H1 (cell line): ENCODE measurements at regions not wholly inside any gene's neighbourhood (a gene's known extent, or its start where the extent isn't known, plus 50 kb on each side); places are given as distances from the start of the nearest gene placed in this dataset.

Experiments used
- CTCF ChIA-PET: fragments of 300-600 bp; sonication (Branson Sonifier 250); formaldehyde crosslinking; loops from one replicate; lab custom pipeline; 2021; ENCODE audit not compliant: partially characterized antibody; lab: Charles Lee
- POLR2A ChIA-PET: fragments of 300-600 bp; sonication (Branson Sonifier 250); formaldehyde crosslinking; loops from one replicate; lab custom pipeline; 2021; ENCODE audit warnings: inconsistent platforms; ENCODE audit not compliant: partially characterized antibody; lab: Charles Lee
- DNase-seq, 2 experiments: peaks; one replicate each; pipeline versions ENCODE4 v3.0.0 to v3.0.0-alpha.2; 2010 to 2022; ENCODE audit warnings: low spot score in 2 of 2, low read depth in 1 of 2, mixed read lengths in 1 of 2
- FAIRE-seq: peaks from 2 replicates; lab custom pipeline; 2011; peaks lifted over from hg19 to GRCh38; lab: Jason Lieb, UNC
- H2AFZ ChIP-seq: 2 replicates; pipeline ENCODE4 v1.8.1; 2012; ENCODE audit warnings: low read length, inconsistent platforms
- H2AK5ac ChIP-seq: 2 replicates; pipeline ENCODE4 v1.6.1; 2013; ENCODE audit warnings: low read depth, low read length
- H2BK120ac ChIP-seq: replicated peaks from 2 replicates; pipeline ENCODE3; 2013; ENCODE audit warnings: low read depth, low read length, inconsistent platforms
- H2BK12ac ChIP-seq: 2 replicates; pipeline ENCODE4 v1.6.1; 2013; ENCODE audit warnings: low read depth, low read length
- H2BK15ac ChIP-seq: 2 replicates; pipeline ENCODE4 v1.6.1; 2013; ENCODE audit warnings: low read length
- H2BK20ac ChIP-seq: 2 replicates; pipeline ENCODE4 v1.6.1; 2013; ENCODE audit warnings: low read length
- H2BK5ac ChIP-seq: 2 replicates; pipeline ENCODE4 v1.6.1; 2013; ENCODE audit warnings: low read depth, low read length
- H3K14ac ChIP-seq: 2 replicates; pipeline ENCODE4 v1.6.1; 2013; ENCODE audit warnings: inconsistent platforms; ENCODE audit not compliant: insufficient read length
- H3K18ac ChIP-seq: 2 replicates; pipeline ENCODE4 v1.6.1; 2013; ENCODE audit warnings: low read length; ENCODE audit errors: extremely low read depth
- H3K23ac ChIP-seq: 2 replicates; pipeline ENCODE4 v1.6.1; 2013; ENCODE audit warnings: inconsistent platforms; ENCODE audit not compliant: insufficient read length
- H3K23me2 ChIP-seq: 2 replicates; pipeline ENCODE4 v1.6.1; 2013; ENCODE audit warnings: low read depth, low read length
- H3K27ac ChIP-seq: 2 replicates; pipeline ENCODE4 v1.6.1; 2011; ENCODE audit warnings: low read depth, low read length, inconsistent platforms
- H3K27me3 ChIP-seq, 4 experiments: replicated peaks in 1 of 4; 1 replicate in 1 of 4; 2 replicates in 3 of 4; pipeline versions ENCODE4 v1.6.1 to v1.8.1; 2011 to 2013; ENCODE audit warnings: low read length in 3 of 4, mild to moderate bottlenecking in 3 of 4, inconsistent platforms in 2 of 4, mixed read lengths in 2 of 4, moderate library complexity in 1 of 4; ENCODE audit not compliant: control insufficient read depth in 3 of 4, insufficient read depth in 3 of 4; ENCODE audit errors: extremely low read depth in 1 of 4
- H3K36me3 ChIP-seq, 4 experiments: 2 replicates each; pipeline versions ENCODE4 v1.6.1 to v1.8.1; 2011 to 2013; ENCODE audit warnings: mild to moderate bottlenecking in 4 of 4, low read length in 3 of 4, moderate library complexity in 2 of 4, control low read depth in 1 of 4, inconsistent platforms in 1 of 4; ENCODE audit not compliant: insufficient read depth in 4 of 4, control insufficient read depth in 2 of 4
- H3K4ac ChIP-seq: replicated peaks from 2 replicates; pipeline ENCODE3; 2013; ENCODE audit warnings: low read length, low read depth, mixed read lengths, inconsistent platforms; ENCODE audit not compliant: insufficient read length
- H3K4me1 ChIP-seq, 4 experiments: replicated peaks in 1 of 4; 1 replicate in 1 of 4; 2 replicates in 3 of 4; pipeline versions ENCODE4 v1.6.1 to v1.8.1; 2011 to 2013; ENCODE audit warnings: low read length in 3 of 4, inconsistent platforms in 2 of 4, mixed read lengths in 1 of 4; ENCODE audit not compliant: insufficient read depth in 4 of 4, control insufficient read depth in 3 of 4
- H3K4me2 ChIP-seq, 2 experiments: 2 replicates each; pipeline versions ENCODE4 v1.6.1 to v1.8.1; 2011 to 2013; ENCODE audit warnings: low read depth in 2 of 2, low read length in 2 of 2, control low read depth in 1 of 2, inconsistent platforms in 1 of 2, mild to moderate bottlenecking in 1 of 2; ENCODE audit not compliant: insufficient read depth in 1 of 2
- H3K4me3 ChIP-seq, 4 experiments: fragments of 200-600, 300-600 bp in 1 of 4; sonication (generic), shearing (Covaris generic), sonication (Bioruptor Twin) in 1 of 4; 2 replicates each; pipeline versions ENCODE4 v1.5.1 to v1.8.1; 2011 to 2016; ENCODE audit warnings: low read length in 4 of 4, low read depth in 3 of 4, control low read depth in 2 of 4, inconsistent platforms in 2 of 4, mild to moderate bottlenecking in 2 of 4, mixed read lengths in 1 of 4, moderate library complexity in 1 of 4; ENCODE audit not compliant: insufficient read depth in 2 of 4; ENCODE audit errors: extremely low read depth in 1 of 4
- H3K56ac ChIP-seq: replicated peaks from 2 replicates; pipeline ENCODE3; 2013; ENCODE audit warnings: low read depth, mild to moderate bottlenecking, mixed read lengths, low read length, inconsistent platforms; ENCODE audit not compliant: insufficient read length
- H3K79me1 ChIP-seq: 2 replicates; pipeline ENCODE4 v1.6.1; 2013; ENCODE audit warnings: low read depth, low read length, control low read depth
- H3K79me2 ChIP-seq, 2 experiments: 2 replicates each; pipeline versions ENCODE4 v1.6.1 to v1.8.1; 2012 to 2013; ENCODE audit warnings: low read length in 2 of 2, mild to moderate bottlenecking in 2 of 2, inconsistent platforms in 1 of 2; ENCODE audit not compliant: insufficient read depth in 2 of 2, control insufficient read depth in 1 of 2
- H3K9ac ChIP-seq, 4 experiments: replicated peaks in 1 of 4; 1 replicate in 1 of 4; 2 replicates in 3 of 4; pipeline versions ENCODE4 v1.6.1 to v1.8.1; 2011 to 2013; ENCODE audit warnings: low read depth in 3 of 4, low read length in 3 of 4, control low read depth in 2 of 4, mild to moderate bottlenecking in 2 of 4, moderate library complexity in 2 of 4, inconsistent platforms in 1 of 4; ENCODE audit errors: extremely low read depth in 1 of 4
- H3K9me3 ChIP-seq, 2 experiments: 2 replicates each; pipeline versions ENCODE4 v1.6.1 to v1.8.1; 2012 to 2013; ENCODE audit warnings: mild to moderate bottlenecking in 2 of 2, moderate library complexity in 2 of 2, control low read depth in 1 of 2, inconsistent platforms in 1 of 2, low read depth in 1 of 2, low read length in 1 of 2, mixed read lengths in 1 of 2; ENCODE audit not compliant: insufficient read depth in 2 of 2
- H4K20me1 ChIP-seq, 2 experiments: replicated peaks in 1 of 2; 2 replicates each; pipeline versions ENCODE3 to v1.8.1; 2011 to 2013; ENCODE audit warnings: inconsistent platforms in 2 of 2, low read length in 2 of 2, mild to moderate bottlenecking in 1 of 2; ENCODE audit not compliant: insufficient read depth in 2 of 2, control insufficient read depth in 1 of 2
- H4K5ac ChIP-seq: 2 replicates; pipeline ENCODE4 v1.6.1; 2013; ENCODE audit warnings: low read length, low read depth, mixed read lengths, inconsistent platforms; ENCODE audit not compliant: insufficient read length
- H4K8ac ChIP-seq: 2 replicates; pipeline ENCODE4 v1.8.0; 2013; ENCODE audit warnings: mild to moderate bottlenecking, moderate library complexity, low read length, inconsistent platforms; ENCODE audit not compliant: insufficient read depth; ENCODE audit errors: extremely low read depth
- H4K91ac ChIP-seq: replicated peaks from 2 replicates; pipeline ENCODE3; 2013; ENCODE audit warnings: low read length, mixed read lengths, inconsistent platforms; ENCODE audit not compliant: insufficient read length
- SIRT6 ChIP-seq: IDR thresholded peaks from one replicate; pipeline ENCODE4 v1.7.1; 2012; ENCODE audit warnings: low read length, inconsistent platforms
- WGBS, 2 experiments: shearing (Covaris generic) in 1 of 2; methylation state at CpG; one replicate each; pipeline versions ENCODE4 v1.1.6 to v1.1.7; 2013 to 2015; ENCODE audit warnings: low lambda C conversion rate in 2 of 2, mixed read lengths in 2 of 2, inconsistent platforms in 1 of 2, low coverage in 1 of 2, missing lambda C conversion rate in 1 of 2; ENCODE audit not compliant: insufficient replicate concordance in 2 of 2, insufficient coverage in 1 of 2, insufficient read length in 1 of 2; ENCODE audit errors: extremely low coverage in 1 of 2, missing lambda C conversion rate in 1 of 2; 5-methylcytosine and 5-hydroxymethylcytosine counted together

DNA sequence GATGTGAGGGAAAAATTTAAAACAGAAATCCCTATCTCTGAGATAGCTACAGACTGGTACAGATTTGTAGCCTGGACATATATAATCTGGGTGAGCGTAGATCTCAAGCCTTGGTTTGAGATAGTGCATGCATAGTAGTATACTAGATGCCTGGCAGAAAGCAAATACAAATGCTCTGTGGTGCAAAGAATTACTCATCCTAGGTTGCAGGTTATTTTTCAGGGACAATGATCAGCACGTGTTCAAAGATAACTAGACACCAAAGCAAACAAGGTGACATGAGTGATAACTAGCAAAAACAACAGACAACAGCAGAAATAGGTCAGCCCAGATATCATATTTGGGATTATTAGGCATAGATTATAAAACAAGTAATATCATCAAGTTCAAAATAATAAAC, 292.5 kb downstream of the HLX start:
- no peaks in the 10 kb centered on the region for H3K27me3 ChIP-seq
- H4K5ac ChIP-seq: no peak overlapping the region
- no peak for DNase-seq
- H3K23me2 ChIP-seq: peaks cover 1% of the 10 kb centered on the region; the same call in 1 of the 2 replicates
- H3K4me2 ChIP-seq: no peak overlapping the region
- peaks cover 0 to 9% (median 4%) of the 10 kb centered on the region in 4 experiments; a peak in 2 of 7 replicates for H3K4me1 ChIP-seq
- no peaks in the 10 kb centered on the region for H3K79me2 ChIP-seq
- H3K79me1 ChIP-seq: no peaks in the 10 kb centered on the region
- H2BK15ac ChIP-seq: no peak overlapping the region
- H3K4ac ChIP-seq: no peak overlapping the region
- TF ChIP-seq SIRT6: no peak
- TF ChIP-seq, all 59 proteins: peak for 0
- Histone ChIP-seq H4K20me1 (no peaks in the 10 kb centered on the region), H3K9ac (no peak overlapping the region), H2BK20ac (no peak overlapping the region), H3K18ac (no peak overlapping the region), H4K91ac (no peak overlapping the region), H3K56ac (no peak overlapping the region), H3K36me3 (peaks cover 0 to 2% (median 0%) of the 10 kb centered on the region in 4 experiments; a peak in 1 of 8 replicates), H3K4me3 (no peak overlapping the region), H2AFZ (no peak overlapping the region), H2BK120ac (no peak overlapping the region), H2AK5ac (no peak overlapping the region), H2BK5ac (no peak overlapping the region), H2BK12ac (no peak overlapping the region), H3K9me3 (peaks cover 0 to 4% of the 10 kb centered on the region in 2 experiments; a peak in 1 of 4 replicates), H3K14ac (no peak overlapping the region), H3K27ac (no peak overlapping the region), H4K8ac (no peak overlapping the region), H3K23ac (no peak overlapping the region)
- WGBS, 2 experiments: 90% methylated on average over 2 of the region's 2 CpGs; no CpG with 5 or more reads in 1 of the 2 experiments
- CTCF ChIA-PET: no interaction called here
- POLR2A ChIA-PET: no interaction called here
- FAIRE-seq: no peak
